ENCODE measurements at regions not wholly inside any gene's neighbourhood (a gene's known extent, or its start where the extent isn't known, plus 50 kb on each side); places are given as distances from the start of the nearest gene placed in this dataset.

GRCh38 chr2:152280780-152281179 is 54.2 kb upstream of the FMNL2 start:
- H3K4me1 ChIP-seq (replicated peaks in 1 of 2; ENCODE audit: control insufficient read depth in 2 of 2, insufficient read depth in 2 of 2, low read length in 2 of 2), result no peaks in the 10 kb centered on the region
- no peaks in the 10 kb centered on the region for H3K9me1 ChIP-seq (ENCODE audit: control insufficient read depth, insufficient read depth, low read length)
- ChIA-PET CTCF (ENCODE audit: low intra/inter-chr PET ratio) (no interaction called here), POLR2A (no interaction called here)
- FAIRE-seq (no peak), ATAC-seq (no peak), DNase-seq (ENCODE audit: extremely low read depth in 1 of 4, low spot score in 3 of 4) (no peak)
- no peak overlapping the region for H3K4me3 ChIP-seq
- no peaks in the 10 kb centered on the region for H4K20me1 ChIP-seq (replicated peaks; ENCODE audit: control insufficient read depth, insufficient read depth, low read length)
- TF ChIP-seq MITF (IDR thresholded peaks at IDR 0.05) (no peak), RFX7 (CRISPR knock-in tag; IDR thresholded peaks at IDR 0.05) (no peak), ZSCAN32 (CRISPR knock-in tag; IDR thresholded peaks at IDR 0.05) (no peak), DPF2 (IDR thresholded peaks at IDR 0.05) (no peak), MCM5 (IDR thresholded peaks at IDR 0.05; ENCODE audit: low read depth) (no peak), ZNF124 (CRISPR knock-in tag; IDR thresholded peaks at IDR 0.05) (no peak), HINFP (tag; conservative IDR thresholded peaks at IDR 0.05; ENCODE audit: low read depth) (no peak), ZMIZ1 (IDR thresholded peaks at IDR 0.05; ENCODE audit: low read depth in 2 of 2, low read length in 2 of 2) (no peak), XRCC4 (IDR thresholded peaks at IDR 0.05; ENCODE audit: extremely low read depth, insufficient read depth, insufficient read length) (no peak), HDAC6 (IDR thresholded peaks at IDR 0.05; ENCODE audit: low read depth, low read length) (no peak)
- TF ChIP-seq, protein P1, sequence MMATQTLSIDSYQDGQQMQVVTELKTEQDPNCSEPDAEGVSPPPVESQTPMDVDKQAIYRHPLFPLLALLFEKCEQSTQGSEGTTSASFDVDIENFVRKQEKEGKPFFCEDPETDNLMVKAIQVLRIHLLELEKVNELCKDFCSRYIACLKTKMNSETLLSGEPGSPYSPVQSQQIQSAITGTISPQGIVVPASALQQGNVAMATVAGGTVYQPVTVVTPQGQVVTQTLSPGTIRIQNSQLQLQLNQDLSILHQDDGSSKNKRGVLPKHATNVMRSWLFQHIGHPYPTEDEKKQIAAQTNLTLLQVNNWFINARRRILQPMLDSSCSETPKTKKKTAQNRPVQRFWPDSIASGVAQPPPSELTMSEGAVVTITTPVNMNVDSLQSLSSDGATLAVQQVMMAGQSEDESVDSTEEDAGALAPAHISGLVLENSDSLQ (IDR thresholded peaks at IDR 0.05), result no peak
- TF ChIP-seq, protein P2, sequence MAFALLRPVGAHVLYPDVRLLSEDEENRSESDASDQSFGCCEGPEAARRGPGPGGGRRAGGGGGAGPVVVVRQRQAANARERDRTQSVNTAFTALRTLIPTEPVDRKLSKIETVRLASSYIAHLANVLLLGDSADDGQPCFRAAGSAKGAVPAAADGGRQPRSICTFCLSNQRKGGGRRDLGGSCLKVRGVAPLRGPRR (CRISPR knock-in tag; IDR thresholded peaks at IDR 0.05), result no peak
- no peaks in the 10 kb centered on the region for H3K36me3 ChIP-seq (ENCODE audit: control insufficient read depth, insufficient read depth, low read length)
- H2AFZ ChIP-seq (ENCODE audit: low read depth, low read length), result no peak overlapping the region
- in situ Hi-C loops (cut with MboI), result no loop called here
- 2% methylated on average over 2 of the region's 2 CpGs for WGBS (ENCODE audit: insufficient coverage, low coverage, missing lambda C conversion rate)
- intact Hi-C loops (cut with micrococcal nuclease), result no loop called here
- no peak overlapping the region for H3K27ac ChIP-seq (ENCODE audit: extremely low read depth, low read depth, low read length)
- no peak overlapping the region for H3K4me2 ChIP-seq (ENCODE audit: insufficient read depth, low read length)
- no peak overlapping the region for H3K9ac ChIP-seq (ENCODE audit: insufficient read depth in 1 of 2, low read depth in 2 of 2, low read length in 2 of 2)
- BruUV-seq (replicated peaks), result no TSS peak
- no peaks in the 10 kb centered on the region for H3K9me3 ChIP-seq (replicated peaks; ENCODE audit: control insufficient read depth, insufficient read depth, low read depth, low read length)
- no peaks in the 10 kb centered on the region for H3K27me3 ChIP-seq (ENCODE audit: control insufficient read depth in 2 of 2, insufficient read depth in 2 of 2, low read length in 2 of 2)
- no peaks in the 10 kb centered on the region for H3K79me2 ChIP-seq (ENCODE audit: control insufficient read depth, insufficient read depth, low read length)
